HG02571 (cell line): ENCODE measurements at regions not wholly inside any gene's neighbourhood (a gene's known extent, or its start where the extent isn't known, plus 50 kb on each side); places are given as distances from the start of the nearest gene placed in this dataset.

Experiments
- ATAC-seq: cut with Tn5 transposase; IDR thresholded peaks from one replicate; pipeline ENCODE4 v1.9.1; 2021; ENCODE audit warnings: mild to moderate bottlenecking, moderate library complexity; ENCODE audit not compliant: unreplicated experiment

DNA sequence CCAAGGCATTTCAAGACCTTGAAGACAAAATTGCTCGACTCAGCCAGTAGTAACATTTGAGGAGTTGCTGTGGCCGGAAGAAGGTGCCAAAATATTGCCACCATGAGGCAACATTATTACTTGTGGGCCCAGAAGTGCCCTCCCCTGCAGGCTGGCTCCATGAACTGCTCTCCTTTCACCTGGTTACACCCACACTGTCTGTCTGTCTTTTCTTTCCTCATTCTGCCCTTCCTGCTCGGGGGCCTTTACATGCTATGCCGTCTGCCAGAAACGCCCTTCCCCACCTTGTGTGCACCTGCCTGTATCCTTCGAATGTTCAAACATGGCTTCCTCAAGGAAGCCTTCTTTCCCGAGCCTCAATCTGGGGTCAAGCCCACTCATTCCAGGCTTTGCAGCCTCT is 224.2 kb upstream of the DIO3 start:
- no peak for ATAC-seq

DNA sequence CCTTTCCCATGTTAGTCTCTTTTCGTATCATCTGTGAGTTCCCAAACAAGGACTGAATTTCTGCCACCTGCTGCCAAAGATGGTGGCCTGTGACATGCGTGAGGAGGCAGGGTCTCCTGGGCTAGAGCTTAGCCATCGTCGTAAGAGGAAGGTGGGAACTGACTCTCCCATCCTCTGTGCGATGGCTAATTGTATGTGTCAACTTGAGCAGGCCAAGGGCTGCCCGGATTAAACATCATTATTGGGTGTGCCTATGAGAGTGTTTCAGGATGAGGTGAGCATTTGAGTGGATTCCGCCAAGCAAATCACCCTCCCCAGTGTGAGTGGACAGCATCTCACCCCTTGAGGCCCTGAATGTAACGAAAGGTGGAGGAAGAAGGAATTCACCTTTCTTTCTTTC is 220.7 kb upstream of the DIO3 start:
- ATAC-seq, result no peak

DNA sequence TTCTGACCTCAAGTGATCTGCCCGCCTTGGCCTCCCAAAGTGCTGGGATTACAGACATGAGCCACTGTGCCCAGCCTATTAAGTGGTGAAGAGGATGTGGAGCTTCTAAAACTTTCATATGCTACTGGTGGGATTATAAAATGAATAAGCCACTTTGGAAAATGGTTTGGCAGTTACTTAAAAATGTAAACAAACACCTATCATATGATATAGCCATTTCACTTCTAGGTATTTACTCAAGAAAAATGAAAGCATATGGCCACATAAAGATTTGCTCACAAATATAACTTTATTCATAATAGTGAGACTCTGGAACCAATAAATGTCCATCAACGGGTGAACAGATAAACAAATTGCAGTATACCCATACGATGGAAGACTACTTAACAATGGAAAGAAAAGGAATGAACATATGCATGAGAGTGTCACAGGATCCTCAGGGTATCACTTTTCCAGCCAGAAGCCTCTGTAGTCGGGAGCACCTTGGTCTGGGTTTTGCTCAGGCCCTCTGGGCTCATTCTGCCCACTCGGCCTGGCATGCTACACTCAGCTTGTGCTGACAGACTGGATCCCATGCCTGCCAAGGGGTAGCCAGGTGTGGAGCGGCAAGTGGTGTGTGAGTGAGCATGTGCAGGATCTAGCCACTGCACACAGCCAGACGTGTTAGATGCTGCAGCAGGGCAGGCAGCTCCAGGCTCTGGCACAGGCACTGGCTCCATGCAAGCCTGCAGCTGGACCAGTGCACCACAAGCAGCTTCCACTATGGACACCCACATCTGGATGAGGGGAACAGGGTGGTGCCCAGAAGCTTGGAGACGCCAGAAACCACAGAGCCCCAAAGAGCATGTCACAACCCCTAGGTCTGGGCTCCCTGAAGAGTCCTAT is 213.2 kb upstream of the DIO3 start:
- no peak for ATAC-seq

DNA sequence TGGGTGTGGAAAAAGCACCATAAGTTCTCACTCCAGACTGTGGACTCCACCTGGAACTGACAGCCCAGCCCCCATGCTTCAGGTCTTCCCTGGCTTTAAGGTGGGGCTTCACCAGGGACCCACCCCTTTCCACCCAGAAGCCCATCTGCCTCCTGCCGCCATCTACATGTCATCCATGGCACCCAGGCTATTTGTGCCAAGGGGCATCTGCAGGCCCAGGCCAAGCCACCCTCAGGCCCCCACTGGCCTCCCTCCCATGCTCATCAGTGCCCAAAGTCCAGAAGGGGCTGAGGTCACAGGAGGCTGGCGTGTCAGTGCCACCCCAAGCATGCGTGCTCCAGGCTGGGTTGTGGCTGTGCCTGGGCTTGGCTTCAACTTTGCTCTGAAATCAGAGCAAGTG is 212.2 kb upstream of the DIO3 start:
- ATAC-seq, result no peak

DNA sequence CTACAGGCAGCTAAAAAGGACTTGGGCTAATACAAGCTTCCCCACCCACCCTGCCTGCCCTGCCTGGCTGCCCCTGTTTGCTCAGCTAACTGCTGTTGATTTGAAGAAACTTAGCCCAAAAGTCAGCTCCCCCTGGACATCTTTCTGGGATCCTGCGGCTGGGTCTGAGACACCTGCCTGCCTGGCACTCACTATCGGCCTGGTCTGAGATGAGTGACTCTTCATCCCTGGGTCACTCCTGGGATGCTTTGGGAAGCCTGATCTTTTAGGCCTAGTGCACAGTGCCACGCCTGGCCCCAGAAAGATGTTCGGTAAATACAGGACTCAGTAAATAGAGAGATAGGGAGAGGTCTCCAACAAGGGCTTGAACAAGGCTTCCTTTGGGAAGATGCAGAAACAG is 211.3 kb upstream of the DIO3 start:
- ATAC-seq, result no peak

DNA sequence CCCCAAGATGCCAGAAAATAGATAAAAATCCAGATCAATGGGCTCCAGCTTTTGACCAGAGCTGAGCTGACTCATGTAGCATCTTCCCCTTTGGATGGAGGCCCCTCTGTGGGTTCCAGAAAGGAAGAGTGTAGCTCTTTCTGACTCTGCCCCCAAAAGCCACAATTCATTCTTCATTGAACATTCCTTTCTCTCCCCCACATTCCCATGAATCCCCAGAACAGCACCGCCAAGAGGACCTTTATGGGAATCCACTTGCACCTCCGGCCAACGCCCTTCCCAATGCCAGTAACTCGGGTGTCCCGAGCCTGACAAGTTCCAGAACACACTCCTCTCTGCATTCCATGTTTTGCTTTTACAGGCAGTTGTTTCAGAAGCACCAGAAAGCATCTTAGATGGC is 210.6 kb upstream of the DIO3 start:
- no peak for ATAC-seq

DNA sequence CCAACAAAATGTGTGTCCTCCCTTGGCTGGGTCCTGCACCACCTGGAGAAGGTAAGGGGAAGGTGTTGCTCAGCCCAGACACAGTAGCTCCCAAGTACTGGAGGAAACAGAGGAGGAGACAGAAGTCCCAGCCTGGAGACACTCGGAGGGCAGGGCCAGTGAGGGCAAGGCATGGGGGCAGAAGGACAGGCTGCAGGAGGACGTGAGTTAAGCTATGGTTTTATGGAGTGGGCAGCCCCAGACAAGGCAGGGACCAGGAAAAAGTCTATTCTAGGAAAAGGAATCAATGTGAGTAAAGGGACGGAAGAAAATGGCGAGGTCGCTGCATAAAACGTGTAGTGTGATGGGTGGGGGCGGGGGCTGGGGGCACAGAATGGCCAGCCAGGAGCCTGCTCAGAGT is 210.1 kb upstream of the DIO3 start:
- no peak for ATAC-seq

DNA sequence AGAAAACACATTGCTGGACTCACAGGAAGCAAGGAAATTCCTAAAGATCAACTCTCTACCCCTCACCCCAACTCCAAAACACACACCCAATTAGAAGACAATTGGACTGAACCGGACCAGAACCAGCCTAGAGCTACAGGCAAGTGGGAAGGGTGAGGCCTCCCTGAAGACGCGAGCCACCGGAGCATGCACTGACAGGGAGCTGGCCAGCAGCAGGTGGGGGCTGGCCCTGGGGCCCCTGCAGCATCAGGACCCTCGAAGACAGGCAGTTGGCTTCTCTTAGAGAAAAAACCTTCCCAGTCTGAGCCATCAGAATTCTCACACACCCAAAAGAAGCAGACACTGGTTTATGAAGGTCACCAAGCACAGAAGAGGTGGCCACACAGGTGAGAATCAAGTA is 209.5 kb upstream of the DIO3 start:
- ATAC-seq, result no peak

DNA sequence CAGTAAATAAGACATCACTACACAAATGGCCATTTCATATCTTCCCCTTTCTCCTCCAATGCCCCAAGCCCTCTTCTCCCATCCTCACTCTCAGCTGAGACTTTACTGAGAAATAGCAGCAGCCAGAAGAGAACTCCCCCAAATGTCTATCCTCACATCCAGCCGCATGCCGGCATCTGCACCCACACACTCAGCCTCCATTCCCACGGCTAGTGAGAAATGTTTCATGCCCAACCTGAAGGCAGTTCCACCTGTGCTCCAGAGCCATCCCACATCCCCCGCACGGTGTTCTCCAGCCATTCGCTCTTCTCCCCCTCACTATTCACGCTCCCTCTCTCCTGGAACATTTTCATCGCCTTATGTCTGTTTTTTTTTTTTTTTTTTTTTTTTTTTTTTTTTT is 208.7 kb upstream of the DIO3 start:
- ATAC-seq, result no peak

DNA sequence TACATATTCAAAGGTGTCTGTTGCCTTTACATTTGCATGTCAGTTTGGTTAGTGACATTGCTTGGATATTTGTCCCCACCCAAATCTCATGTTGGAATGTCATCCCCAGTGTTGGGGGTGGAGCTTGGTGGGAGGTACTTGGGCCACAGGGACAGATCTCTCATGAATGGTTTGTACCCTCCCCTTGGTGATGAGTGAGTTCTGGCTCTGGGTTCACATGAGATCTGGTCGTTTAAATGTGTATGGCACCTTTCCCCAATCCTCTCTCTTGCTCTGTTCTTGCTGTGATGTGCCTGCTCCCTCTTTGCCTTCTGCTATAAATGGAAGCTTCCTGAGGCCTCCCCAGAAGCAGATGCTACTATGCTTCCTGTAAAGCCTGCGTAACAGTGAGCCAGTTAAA is 207.9 kb upstream of the DIO3 start:
- ATAC-seq, result no peak

DNA sequence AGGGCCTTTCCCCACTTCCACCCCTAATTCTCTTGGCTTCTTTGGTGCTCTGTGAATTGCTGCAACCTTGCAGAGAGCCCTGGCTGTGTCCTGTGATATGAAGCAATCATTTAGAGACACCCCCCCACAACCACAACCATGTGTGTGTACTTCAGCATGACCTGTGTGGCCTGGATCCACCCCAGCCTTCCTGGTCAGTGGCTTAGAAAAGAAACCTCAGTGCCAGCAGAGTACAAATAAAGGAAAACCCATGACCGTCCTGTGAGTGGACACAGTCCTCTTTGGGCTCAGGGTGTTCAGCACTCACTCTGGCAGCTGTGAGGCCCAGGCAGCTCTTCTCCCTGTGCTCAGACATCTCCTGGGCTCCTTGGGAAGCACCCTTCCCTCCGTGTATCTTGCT is 206.6 kb upstream of the DIO3 start:
- no peak for ATAC-seq

DNA sequence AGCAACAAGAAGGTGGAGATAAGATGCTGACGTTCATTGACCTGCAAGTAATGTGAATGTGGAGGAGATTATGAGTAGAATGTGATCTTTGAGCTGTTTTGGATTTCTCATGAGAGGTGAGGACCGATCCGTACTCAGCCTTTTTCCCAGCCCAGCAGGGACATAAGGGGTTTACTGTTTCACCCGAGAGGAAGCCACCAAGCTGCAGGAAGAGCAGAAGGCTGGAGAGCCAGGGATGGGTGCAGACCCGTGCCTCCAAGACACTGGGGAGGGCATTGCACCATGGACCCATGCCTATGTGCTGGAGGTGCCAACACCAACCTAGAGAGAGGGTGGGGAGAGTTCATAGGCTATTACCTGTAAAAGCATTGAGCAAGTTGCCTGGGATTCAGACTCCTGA is 206.0 kb upstream of the DIO3 start:
- no peak for ATAC-seq

DNA sequence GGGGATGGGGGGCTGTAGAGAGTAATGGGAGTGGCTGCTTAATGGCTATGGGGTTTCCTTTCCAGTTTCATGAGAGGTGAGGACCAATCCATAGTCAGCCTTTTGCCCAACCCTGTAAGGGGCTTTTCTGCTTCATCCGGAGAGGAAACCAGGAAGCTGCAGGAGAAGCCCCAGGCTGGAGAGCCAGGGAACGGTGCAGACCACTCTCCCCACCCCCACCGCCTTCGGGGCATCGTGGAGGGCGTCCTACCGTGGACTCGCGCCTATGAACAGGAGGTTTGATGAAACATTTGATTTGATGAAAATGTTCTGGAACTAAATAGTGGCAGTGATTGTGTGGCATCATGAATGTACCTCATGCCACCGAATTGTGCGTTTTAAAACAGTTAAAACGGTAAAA is 204.3 kb upstream of the DIO3 start:
- ATAC-seq, result no peak

DNA sequence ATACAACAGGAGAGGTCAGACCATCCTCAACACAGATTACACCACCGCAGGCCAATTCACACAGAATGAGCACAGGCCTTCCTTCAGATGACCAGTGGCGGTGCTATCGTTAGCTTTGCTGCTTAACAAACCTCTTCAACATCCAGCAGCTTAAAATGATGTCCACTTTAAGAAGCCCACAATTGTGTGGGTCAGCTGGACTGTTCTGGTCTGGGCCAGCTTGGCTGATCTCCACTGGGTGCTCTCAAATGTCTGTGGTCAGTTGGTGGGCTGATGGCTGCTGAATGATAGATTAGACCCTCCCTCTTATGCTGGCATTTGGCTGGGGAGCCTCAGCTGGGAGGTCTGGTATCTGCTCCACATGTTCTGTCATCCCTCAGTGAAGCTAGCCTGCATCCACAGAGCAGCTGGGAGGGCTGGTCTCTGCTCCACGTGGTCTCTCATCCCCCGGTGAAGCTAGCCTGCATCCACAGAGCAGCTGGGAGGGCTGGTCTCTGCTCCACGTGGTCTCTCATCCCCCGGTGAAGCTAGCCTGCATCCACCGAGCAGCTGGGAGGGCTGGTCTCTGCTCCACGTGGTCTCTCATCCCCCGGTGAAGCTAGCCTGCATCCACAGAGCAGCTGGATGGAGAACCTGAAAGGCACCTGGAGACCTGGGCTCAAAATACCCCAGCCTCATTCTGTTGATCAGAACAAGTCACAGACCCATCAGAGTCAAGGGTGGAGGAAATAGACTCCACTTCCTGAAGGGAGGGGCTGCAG is 203.6 kb upstream of the DIO3 start:
- ATAC-seq, result no peak

DNA sequence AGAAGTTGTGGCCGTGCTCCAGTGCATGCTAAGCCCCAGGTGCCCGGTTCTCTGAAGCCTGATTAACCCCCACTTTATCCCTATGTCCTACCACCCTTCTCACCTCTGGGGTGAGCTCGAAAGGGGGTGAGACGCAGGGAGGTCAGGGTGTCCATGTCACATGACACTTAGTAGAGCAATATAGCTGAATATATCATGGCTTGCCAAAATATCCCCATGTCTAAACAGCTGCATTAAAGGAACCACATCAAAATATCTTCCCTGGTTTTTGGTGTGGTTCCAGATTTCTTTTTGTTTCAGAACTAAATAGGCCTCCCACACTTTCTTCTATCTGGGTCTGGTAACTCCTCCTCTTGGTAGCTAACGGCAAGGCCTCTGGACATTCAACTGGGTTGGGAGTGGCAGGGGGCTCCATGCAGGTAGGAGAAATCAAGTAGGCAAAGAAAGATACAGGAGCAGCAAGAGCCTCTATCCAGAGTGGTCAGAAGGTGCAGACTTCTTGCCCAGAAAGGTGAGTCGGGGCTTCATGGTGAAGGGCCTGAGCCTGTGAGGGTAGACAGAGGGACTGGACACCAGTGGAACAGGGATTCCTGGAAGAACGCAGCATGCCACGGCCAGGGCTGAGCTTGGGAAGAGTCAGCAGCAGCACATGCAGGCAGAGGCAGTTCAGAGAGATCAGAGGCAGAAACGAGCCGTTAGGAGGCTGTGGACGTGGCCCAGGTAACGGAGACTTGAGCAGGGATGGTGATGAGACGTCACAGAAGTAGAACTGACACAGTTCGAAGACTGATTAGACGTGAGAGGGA is 202.8 kb upstream of the DIO3 start:
- no peak for ATAC-seq

DNA sequence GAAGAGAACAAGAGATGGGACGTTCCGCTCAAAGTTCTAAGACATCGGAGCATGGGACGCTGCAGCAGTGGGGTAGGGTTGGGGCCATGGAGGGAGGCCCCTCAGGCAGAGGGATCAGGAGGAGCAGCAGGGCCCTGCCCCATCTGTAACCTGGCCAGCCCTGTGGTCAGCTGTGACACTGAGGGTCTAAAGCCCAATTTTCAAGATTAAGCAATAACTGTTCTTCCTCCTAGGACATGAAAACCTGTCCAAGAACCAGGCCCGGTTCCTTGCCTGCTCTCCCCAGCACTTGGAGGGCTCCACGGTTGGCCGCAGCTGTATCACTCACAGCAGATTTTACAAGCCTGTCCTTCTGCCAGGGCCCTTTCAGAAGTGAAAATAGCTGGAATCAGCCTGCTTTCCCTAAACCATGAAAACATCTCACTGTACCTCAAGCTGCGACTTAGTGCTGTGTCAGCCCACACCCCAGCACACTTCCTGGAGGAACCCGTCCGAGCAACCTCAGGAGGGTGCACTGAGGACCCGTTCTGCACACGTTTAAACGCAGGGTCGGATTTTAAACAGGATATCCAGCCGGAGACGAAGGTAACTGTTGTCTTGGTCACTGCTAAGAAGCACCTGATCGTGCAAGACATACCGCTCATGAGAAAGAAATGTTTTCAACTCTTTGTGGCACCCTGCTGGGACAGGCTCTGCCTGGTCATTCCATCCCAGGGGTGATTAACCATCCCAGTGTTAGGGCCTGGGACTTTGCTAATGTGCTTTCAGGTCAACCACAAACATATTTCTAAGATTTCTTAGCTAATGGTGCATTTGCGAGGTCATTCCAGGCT is 201.9 kb upstream of the DIO3 start:
- ATAC-seq, result no peak

DNA sequence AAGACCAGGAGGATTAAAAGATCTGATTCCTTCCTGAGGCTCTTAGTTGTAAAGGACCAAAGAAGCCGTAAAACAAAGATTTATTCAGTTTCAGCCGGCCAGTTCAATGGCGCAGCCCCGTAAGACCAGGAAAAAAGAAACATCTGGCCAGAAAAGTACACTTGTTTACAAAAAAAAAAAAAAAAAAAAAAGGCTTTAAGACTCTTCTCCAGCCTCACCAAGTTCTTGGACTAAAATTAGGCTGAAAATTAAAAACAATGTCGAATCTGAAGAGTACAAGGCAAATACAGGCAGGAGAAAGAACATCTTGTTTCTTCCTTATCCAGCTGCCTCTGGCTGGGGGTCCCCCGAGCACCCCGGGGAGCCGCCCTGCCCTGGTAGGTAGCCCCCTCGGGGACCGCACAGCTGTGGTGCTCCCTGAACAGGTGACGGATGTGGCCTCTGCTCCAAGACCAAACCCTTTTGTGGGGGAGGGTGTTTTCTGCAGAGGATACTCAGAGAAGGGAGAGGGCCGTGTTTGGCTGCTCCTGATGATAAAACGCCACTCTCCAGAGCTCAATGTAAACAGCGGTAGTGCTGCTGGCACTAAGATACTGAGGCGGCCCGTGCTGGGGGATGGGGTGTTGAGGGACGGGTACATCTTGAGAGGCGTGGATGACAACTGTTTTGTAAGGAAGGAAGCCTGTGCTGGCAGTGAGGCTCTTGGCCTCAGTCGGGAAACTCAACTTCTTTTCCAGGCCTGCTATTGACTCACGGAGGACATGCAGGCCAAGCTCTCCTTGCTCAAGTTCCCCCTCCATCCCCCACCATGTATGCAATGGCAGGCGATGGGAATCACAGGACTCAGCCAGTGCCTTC is 201.0 kb upstream of the DIO3 start:
- ATAC-seq, result no peak

DNA sequence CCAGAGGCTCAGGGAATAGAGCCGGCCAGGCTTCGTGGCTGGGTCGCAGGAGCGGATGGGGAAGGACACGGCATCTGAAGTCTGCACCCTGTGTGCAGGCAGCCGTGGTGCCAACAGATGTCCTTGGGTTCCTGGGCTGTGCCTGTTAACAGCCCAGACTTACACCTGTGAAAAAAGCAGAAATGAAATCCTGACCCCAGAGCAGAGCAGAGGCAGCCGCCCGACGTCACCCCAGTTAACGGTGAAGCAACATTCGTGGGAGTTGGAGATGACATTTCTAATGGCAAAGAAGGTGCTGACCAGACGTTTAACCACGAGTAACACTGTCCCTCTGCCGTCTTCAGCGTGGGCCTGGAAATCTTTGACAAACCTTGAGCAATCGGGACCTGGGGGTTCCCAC is 200.3 kb upstream of the DIO3 start:
- ATAC-seq, result no peak

DNA sequence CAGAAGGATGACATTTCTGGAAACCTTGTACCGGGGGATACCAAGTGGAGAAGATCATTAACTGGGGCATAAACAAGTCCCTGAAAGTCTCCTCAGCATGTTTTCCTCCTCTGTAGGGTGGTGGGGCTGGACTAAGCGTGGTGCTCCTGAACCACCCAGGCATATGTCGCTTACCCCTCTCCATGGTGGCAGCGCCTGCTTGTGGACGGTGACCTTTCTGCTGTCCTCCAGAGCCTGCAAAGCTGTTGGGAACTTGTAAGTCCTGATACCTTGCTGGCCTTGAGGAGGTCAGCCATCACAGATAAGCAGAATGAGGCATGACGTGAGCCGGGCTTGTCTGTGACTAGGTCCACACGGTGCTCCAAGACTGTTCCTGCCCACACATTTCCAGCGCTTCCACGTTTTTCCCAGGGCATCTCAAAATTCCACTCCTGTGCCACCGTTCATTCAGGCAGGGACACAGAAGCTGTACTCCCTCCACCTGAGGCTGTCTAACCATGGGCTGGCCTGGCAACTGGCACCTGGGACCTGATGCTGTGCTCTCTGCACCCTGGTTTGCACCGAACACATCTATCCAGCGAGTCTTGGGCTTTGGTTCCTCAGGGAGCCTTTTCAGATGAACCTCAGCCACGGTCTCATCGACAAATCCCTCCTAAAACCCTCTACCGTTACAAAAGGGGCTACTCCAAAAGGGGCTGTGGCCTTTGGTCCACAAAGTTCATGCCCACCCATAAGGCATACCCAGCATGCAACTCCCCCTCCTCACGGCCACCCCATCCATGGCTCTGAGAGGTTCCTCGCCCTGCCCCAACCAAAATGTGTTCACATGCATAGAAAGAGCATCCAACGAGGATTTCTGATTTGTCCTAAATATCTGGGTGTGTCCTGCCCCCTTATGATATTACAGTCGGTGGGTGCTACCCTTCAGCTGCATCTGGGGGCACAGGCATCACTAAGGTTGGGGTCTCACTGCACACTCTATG is 199.6 kb upstream of the DIO3 start:
- ATAC-seq, result no peak
